ENCODE measurements at regions not wholly inside any gene's neighbourhood (a gene's known extent, or its start where the extent isn't known, plus 50 kb on each side); places are given as distances from the start of the nearest gene placed in this dataset.

DNA sequence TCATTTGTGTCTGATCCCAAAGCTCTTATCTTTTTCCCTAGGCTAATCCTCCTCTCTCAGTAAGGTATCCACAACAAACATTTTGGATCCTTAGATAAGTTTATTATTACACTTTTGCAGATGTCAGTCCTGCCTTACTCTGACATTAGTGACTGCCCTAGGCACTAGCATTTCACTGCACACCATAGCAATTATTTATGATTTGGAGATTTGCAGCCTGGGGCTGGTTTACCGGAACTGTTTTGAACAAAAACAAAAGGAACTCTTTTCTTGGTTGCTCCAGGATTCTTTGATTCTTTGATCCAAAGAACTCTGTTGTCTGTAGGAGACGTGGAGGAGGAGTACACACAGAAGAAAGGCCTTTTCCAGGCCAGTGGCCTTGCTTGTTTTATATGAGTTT lies 80.4 kb downstream of the EDNRB start:
- Mint-ChIP-seq H3K4me1 (no peaks in the 10 kb centered on the region), H3K9me3 (no peaks in the 10 kb centered on the region), H3K27me3 (no peaks in the 10 kb centered on the region), H3K36me3 (peaks cover 1% of the 10 kb centered on the region), H3K4me3 (no peak overlapping the region), H3K27ac (no peak overlapping the region)

DNA sequence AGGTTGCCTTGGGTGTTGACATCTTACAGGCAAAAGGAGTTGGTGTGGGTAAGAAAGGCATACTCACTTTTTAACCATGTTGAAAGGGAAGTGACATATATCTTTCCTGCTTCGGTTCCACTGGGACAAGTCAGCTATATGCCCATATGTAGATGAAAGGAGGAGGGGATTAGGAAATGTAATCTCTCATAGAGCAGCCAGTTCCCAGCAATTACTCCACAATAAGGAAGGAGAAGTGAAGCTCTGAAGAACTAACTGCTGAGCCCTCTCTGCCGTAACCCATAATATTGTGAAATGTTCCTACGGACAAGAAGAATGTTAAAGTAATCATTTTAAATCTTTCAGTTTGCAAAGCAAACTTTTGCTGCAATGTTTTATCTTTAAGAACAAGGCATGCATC lies 82.2 kb downstream of the EDNRB start:
- H3K9me3 Mint-ChIP-seq: no peaks in the 10 kb centered on the region
- H3K4me1 Mint-ChIP-seq: no peaks in the 10 kb centered on the region
- no peak overlapping the region for H3K27ac Mint-ChIP-seq
- no peak overlapping the region for H3K4me3 Mint-ChIP-seq
- H3K27me3 Mint-ChIP-seq: no peaks in the 10 kb centered on the region
- peaks cover 1% of the 10 kb centered on the region for H3K36me3 Mint-ChIP-seq

GRCh38 chr13:77833331-77833863 lies 85.2 kb downstream of the EDNRB start:
- Mint-ChIP-seq H3K4me1 (no peaks in the 10 kb centered on the region), H3K27ac (no peak overlapping the region), H3K4me3 (no peak overlapping the region), H3K9me3 (peaks cover 0 to 1% (median 0%) of the 10 kb centered on the region in 3 donors), H3K36me3 (no peaks in the 10 kb centered on the region), H3K27me3 (no peaks in the 10 kb centered on the region)

DNA sequence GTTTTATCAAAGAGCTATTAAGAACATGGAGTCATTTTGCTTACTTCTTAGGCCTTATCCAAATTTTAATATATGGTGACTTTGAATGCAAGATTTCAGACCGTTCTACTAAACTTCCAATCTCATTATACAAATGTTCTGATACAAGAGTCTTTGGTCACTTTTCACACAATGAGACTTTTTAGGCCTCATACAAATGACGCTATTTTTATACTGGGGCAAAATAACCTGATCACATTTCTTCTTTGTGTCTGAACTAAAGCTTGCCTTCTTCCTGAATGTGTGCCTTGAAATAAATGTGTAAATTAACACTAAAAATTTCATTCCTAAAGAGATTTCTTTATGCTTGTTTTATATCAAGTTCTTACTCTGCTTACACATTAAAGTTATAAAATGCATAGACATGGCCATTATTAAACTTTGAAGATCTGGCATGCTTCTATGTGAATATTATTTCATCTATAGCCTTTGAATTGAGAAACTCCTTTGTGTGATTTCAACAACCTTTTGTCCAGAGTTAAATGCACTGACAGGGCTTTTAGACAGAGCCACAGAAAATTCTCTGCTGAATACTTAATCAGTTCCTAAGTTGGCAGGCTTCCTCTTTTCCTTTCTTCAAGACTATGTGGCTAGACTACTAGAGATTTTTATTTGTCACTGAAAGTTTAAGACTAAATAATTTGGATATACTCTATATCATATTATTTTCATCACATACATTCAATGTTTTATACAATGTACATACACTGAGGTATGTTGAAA lies 86.1 kb downstream of the EDNRB start:
- no peak overlapping the region for H3K27ac Mint-ChIP-seq

DNA sequence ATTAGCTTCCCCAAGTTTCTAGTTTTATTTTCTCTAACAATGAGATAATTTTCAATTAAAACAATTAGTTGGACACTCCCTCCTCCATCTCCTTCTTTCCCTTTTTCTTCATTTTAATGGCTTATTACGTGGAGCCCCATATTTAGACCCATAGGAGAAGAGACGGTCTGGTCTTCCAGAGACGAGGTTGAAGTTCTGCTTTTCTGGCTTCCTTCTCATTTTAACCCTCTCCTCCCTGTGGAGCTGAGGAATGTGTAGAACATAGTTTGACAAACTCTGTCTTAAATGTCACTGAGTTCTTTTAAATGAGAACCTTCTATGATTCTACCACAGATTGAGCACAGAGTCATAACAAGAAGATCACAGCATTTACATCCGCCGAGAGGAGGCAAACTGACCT lies 86.8 kb downstream of the EDNRB start:
- Mint-ChIP-seq H3K4me1 (no peaks in the 10 kb centered on the region), H3K9me3 (peaks cover 0 to 1% (median 0%) of the 10 kb centered on the region in 3 donors), H3K27ac (no peak overlapping the region)

More for the DNA sequence above, 86.1 kb downstream of the EDNRB start:
- H3K36me3 Mint-ChIP-seq: no peaks in the 10 kb centered on the region
- no peak overlapping the region for H3K4me3 Mint-ChIP-seq
- no peaks in the 10 kb centered on the region for H3K27me3 Mint-ChIP-seq
- no peaks in the 10 kb centered on the region for H3K4me1 Mint-ChIP-seq
- H3K9me3 Mint-ChIP-seq: peaks cover 0 to 1% (median 0%) of the 10 kb centered on the region in 3 donors

GRCh38 chr13:77829963-77830362 lies 88.7 kb downstream of the EDNRB start:
- no peaks in the 10 kb centered on the region for H3K27me3 Mint-ChIP-seq
- no peaks in the 10 kb centered on the region for H3K4me1 Mint-ChIP-seq
- no peak overlapping the region for H3K27ac Mint-ChIP-seq
- H3K4me3 Mint-ChIP-seq: no peak overlapping the region
- no peaks in the 10 kb centered on the region for H3K36me3 Mint-ChIP-seq
- H3K9me3 Mint-ChIP-seq: peaks cover 0 to 1% (median 0%) of the 10 kb centered on the region in 3 donors

More for the DNA sequence above, 86.8 kb downstream of the EDNRB start:
- H3K36me3 Mint-ChIP-seq: no peaks in the 10 kb centered on the region
- H3K4me3 Mint-ChIP-seq: no peak overlapping the region
- no peaks in the 10 kb centered on the region for H3K27me3 Mint-ChIP-seq

- Mint-ChIP-seq H3K4me3 (no peak overlapping the region), H3K27me3 (no peaks in the 10 kb centered on the region), H3K9me3 (peaks cover 0 to 1% (median 0%) of the 10 kb centered on the region in 3 donors), H3K27ac (no peak overlapping the region), H3K4me1 (no peaks in the 10 kb centered on the region), H3K36me3 (no peaks in the 10 kb centered on the region)
Measured at GRCh38 chr13:77828799-77829198, 89.8 kb downstream of the EDNRB start.

- Mint-ChIP-seq H3K4me3 (no peak overlapping the region), H3K27me3 (no peaks in the 10 kb centered on the region), H3K9me3 (peaks cover 0 to 1% (median 0%) of the 10 kb centered on the region in 3 donors)
Measured at GRCh38 chr13:77827332-77827731, 91.3 kb downstream of the EDNRB start.

DNA sequence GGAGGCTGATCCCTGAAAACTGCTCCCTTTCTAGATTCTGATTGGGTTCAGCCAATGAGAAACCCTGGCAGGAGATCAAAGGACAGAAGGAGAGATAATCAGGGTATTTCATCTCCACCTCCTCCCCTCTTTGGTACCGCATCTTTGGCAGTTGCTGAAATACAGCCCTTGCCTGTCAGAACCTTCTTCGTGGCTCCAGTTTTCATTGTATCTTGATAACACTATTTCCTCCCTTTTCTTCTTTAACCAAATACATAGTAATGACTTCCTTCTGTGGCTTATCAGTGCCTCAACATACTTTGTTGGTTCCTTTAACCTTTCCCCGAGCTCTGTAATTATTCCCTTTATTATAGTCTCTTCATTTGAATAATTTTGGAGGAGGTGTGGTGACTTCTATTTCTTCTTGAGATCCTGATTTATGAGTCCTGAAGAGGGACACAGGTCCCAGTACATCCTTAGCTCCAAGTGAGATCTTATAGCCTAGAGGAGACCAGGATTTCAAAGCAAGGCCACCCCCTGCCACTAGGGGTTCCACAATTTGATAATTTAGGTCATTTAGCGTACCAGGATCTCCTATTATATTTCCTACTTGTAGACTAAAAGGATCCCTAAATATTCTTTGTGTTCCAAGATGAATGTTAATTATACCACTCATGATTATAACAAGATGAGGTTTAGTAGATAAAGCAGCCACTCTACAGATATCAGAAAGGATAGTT lies 98.0 kb downstream of the EDNRB start:
- Mint-ChIP-seq H3K36me3 (no peaks in the 10 kb centered on the region), H3K4me1 (no peaks in the 10 kb centered on the region), H3K4me3 (no peak overlapping the region), H3K9me3 (no peaks in the 10 kb centered on the region), H3K27ac (peak overlapping the region in 1 of 3 donors; percentile 80), H3K27me3 (peaks cover 6% of the 10 kb centered on the region)

More at GRCh38 chr13:77827332-77827731, 91.3 kb downstream of the EDNRB start:
- no peaks in the 10 kb centered on the region for H3K4me1 Mint-ChIP-seq
- H3K36me3 Mint-ChIP-seq: no peaks in the 10 kb centered on the region
- H3K27ac Mint-ChIP-seq: no peak overlapping the region

DNA sequence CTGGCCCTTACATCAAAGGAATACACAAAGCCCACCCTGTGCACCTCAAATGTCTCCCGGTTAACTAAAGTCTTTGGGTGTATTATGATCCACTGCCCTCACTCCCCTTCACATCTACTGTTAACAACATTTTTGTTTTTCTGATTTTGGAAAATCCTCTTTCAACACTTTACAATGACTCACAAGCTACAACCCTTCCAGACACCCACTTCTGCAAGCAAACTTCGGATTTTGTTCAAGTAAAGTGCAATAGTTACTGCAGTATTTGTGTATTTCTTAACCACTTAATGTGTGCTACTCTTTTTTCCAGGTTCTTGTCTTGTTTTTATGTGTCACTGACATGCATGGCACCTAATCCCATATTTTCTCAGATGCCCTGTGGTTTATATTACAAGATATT lies 101.1 kb downstream of the EDNRB start:
- H3K4me3 Mint-ChIP-seq: no peak overlapping the region
- H3K36me3 Mint-ChIP-seq: peaks cover 2% of the 10 kb centered on the region
- H3K9me3 Mint-ChIP-seq: no peaks in the 10 kb centered on the region
- peaks cover 6% of the 10 kb centered on the region for H3K27me3 Mint-ChIP-seq
- H3K4me1 Mint-ChIP-seq: no peaks in the 10 kb centered on the region
- no peak overlapping the region for H3K27ac Mint-ChIP-seq

DNA sequence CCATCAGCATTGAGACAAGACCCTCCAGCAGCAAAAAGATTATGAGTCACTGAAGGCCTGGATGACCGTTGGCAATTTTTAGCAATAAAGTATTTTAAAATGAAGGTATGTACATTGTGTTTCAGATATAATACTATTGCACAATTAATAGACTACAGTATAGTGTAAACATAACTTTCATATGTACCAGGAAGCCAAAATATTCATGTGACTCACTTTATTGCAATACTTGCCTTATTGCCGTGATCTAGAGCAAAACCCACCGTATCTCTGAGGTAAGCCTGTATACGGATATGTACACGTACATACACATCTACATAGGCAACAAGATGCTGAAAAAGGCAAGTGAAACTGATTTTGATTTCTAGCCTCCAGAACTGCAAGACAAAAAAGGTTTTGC lies 103.3 kb downstream of the EDNRB start:
- Mint-ChIP-seq H3K4me3 (no peak overlapping the region), H3K36me3 (peaks cover 2% of the 10 kb centered on the region), H3K27me3 (peaks cover 6% of the 10 kb centered on the region), H3K4me1 (no peaks in the 10 kb centered on the region), H3K27ac (no peak overlapping the region), H3K9me3 (no peaks in the 10 kb centered on the region)
